SK-N-MC (cell line): ENCODE measurements at regions not wholly inside any gene's neighbourhood (a gene's known extent, or its start where the extent isn't known, plus 50 kb on each side); places are given as distances from the start of the nearest gene placed in this dataset.

ENCODE experiments used
- DNase-seq: peaks from one replicate; pipeline ENCODE4 v3.0.0-alpha.2; 2011; ENCODE audit warnings: low read depth, low spot score
- H3K27ac ChIP-seq: fragments of 200-600 bp; sonication (generic); 2 replicates; pipeline ENCODE4 v1.5.1; 2016; ENCODE audit warnings: mixed run types
- H3K36me3 ChIP-seq: fragments of 200-600 bp; sonication (generic); 2 replicates; pipeline ENCODE4 v1.6.1; 2017; ENCODE audit warnings: antibody characterized with exemption, low read length, mixed read lengths; ENCODE audit not compliant: insufficient read depth
- H3K4me3 ChIP-seq: fragments of 200-600 bp; sonication (generic); 2 replicates; pipeline ENCODE4 v1.5.1; 2016
- H3K9ac ChIP-seq: fragments of 200-600 bp; sonication (generic); 2 replicates; pipeline ENCODE4 v1.8.0; 2017; ENCODE audit warnings: mixed run types, mixed read lengths; ENCODE audit not compliant: insufficient read length
- H3K9me3 ChIP-seq: fragments of 200-600 bp; sonication (generic); 2 replicates; pipeline ENCODE4 v1.6.1; 2017; ENCODE audit warnings: low read depth, mild to moderate bottlenecking, antibody characterized with exemption, low read length, moderate library complexity, mixed read lengths
- EZH2 ChIP-seq: fragments of 200-600 bp; sonication (generic); IDR thresholded peaks from one replicate; pipeline ENCODE4 v1.6.1; 2017; ENCODE audit warnings: antibody characterized with exemption
- FOXP2 ChIP-seq: optimal IDR thresholded peaks from 2 replicates; pipeline ENCODE3; 2011; ENCODE audit warnings: mild to moderate bottlenecking, moderate library complexity; ENCODE audit not compliant: insufficient read depth; ENCODE audit errors: extremely low read length, control extremely low read depth
- POLR2AphosphoS5 ChIP-seq: IDR thresholded peaks from 2 replicates; pipeline ENCODE4 v1.6.1; 2012; ENCODE audit warnings: mild to moderate bottlenecking, low read depth, low read length, borderline replicate concordance

DNA sequence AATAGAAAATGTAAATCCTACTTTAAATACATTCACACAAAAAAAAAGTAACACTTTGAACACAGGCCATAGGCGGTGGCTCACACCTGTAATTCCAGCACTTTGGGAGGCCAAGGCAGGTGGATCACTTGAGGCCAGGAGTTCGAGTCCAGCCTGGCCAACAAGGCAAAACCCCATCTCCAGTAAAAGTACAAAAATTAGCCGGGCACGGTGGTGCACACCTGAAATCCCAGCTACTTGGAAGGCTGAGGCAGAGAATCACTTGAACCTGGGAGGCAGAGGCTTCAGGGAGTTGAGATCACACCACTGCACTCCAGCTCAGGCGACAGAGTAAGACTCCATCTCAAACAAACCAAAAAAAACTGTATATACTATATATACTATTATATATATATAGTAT is 303.6 kb downstream of the BCL11A start:
- no peaks in the 10 kb centered on the region for H3K36me3 ChIP-seq
- no peak for DNase-seq
- H3K9ac ChIP-seq, result no peak overlapping the region
- H3K27ac ChIP-seq, result no peak overlapping the region
- TF ChIP-seq POLR2AphosphoS5 (no peak), FOXP2 (no peak), EZH2 (no peak)
- H3K9me3 ChIP-seq, result no peaks in the 10 kb centered on the region
- H3K4me3 ChIP-seq, result no peak overlapping the region

- no peak for DNase-seq
- no peak overlapping the region for H3K4me3 ChIP-seq
- TF ChIP-seq POLR2AphosphoS5 (no peak), FOXP2 (no peak), EZH2 (no peak)
- no peak overlapping the region for H3K9ac ChIP-seq
- H3K27ac ChIP-seq, result no peak overlapping the region
- no peaks in the 10 kb centered on the region for H3K9me3 ChIP-seq
- no peaks in the 10 kb centered on the region for H3K36me3 ChIP-seq
These were observed 306.0 kb downstream of the BCL11A start for GRCh38 chr2:60247471-60247870.

- Histone ChIP-seq H3K4me3 (no peak overlapping the region), H3K27ac (no peak overlapping the region), H3K9me3 (no peaks in the 10 kb centered on the region), H3K9ac (no peak overlapping the region), H3K36me3 (no peaks in the 10 kb centered on the region)
- no peak for DNase-seq
- no peak for TF ChIP-seq FOXP2
- no peak for TF ChIP-seq EZH2
- no peak for TF ChIP-seq POLR2AphosphoS5
These were observed 306.9 kb downstream of the BCL11A start for GRCh38 chr2:60246583-60246982.

GRCh38 chr2:60234274-60234986 is 319.0 kb downstream of the BCL11A start:
- Histone ChIP-seq H3K9ac (no peak overlapping the region), H3K27ac (no peak overlapping the region), H3K9me3 (no peaks in the 10 kb centered on the region), H3K36me3 (no peaks in the 10 kb centered on the region), H3K4me3 (no peak overlapping the region)
- no peak for DNase-seq
- no peak for TF ChIP-seq POLR2AphosphoS5
- TF ChIP-seq FOXP2, result no peak
- no peak for TF ChIP-seq EZH2

GRCh38 chr2:60230596-60230995 is 322.9 kb downstream of the BCL11A start:
- DNase-seq, result no peak
- TF ChIP-seq POLR2AphosphoS5 (no peak), EZH2 (no peak), FOXP2 (no peak)
- Histone ChIP-seq H3K27ac (no peak overlapping the region), H3K9ac (no peak overlapping the region), H3K4me3 (no peak overlapping the region), H3K36me3 (no peaks in the 10 kb centered on the region), H3K9me3 (no peaks in the 10 kb centered on the region)

GRCh38 chr2:60230037-60230436 is 323.4 kb downstream of the BCL11A start:
- no peaks in the 10 kb centered on the region for H3K9me3 ChIP-seq
- no peak overlapping the region for H3K27ac ChIP-seq
- DNase-seq, result no peak
- H3K9ac ChIP-seq, result no peak overlapping the region
- H3K4me3 ChIP-seq, result no peak overlapping the region
- TF ChIP-seq FOXP2, result no peak
- TF ChIP-seq EZH2, result no peak
- no peak for TF ChIP-seq POLR2AphosphoS5
- H3K36me3 ChIP-seq, result no peaks in the 10 kb centered on the region

DNA sequence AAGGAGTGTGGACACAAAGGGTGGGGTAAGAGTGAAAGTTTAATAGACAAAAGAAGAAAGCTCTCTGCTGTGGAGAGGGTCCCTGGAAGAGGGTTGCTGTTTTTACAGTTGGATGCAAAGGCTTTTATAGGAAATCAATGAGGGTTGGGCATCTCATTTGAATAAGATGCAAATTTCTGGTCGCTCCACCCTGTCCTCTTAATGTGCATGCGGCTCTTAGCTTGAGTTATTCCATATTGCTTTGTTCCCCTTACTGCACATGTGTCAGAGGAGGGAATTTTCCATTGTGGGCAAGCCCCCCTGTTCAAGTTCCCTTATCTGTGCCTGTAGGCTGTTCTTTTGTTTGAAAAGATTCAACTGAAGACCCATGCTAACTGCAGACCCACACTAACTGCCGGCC is 326.5 kb downstream of the BCL11A start:
- H3K9ac ChIP-seq, result no peak overlapping the region
- H3K27ac ChIP-seq, result no peak overlapping the region
- DNase-seq, result no peak
- no peaks in the 10 kb centered on the region for H3K36me3 ChIP-seq
- TF ChIP-seq FOXP2, result no peak
- H3K4me3 ChIP-seq, result no peak overlapping the region
- H3K9me3 ChIP-seq, result no peaks in the 10 kb centered on the region

GRCh38 chr2:60226191-60226590 is 327.3 kb downstream of the BCL11A start:
- H3K27ac ChIP-seq, result no peak overlapping the region
- no peak for TF ChIP-seq FOXP2
- no peak for TF ChIP-seq POLR2AphosphoS5
- TF ChIP-seq EZH2, result no peak

DNA sequence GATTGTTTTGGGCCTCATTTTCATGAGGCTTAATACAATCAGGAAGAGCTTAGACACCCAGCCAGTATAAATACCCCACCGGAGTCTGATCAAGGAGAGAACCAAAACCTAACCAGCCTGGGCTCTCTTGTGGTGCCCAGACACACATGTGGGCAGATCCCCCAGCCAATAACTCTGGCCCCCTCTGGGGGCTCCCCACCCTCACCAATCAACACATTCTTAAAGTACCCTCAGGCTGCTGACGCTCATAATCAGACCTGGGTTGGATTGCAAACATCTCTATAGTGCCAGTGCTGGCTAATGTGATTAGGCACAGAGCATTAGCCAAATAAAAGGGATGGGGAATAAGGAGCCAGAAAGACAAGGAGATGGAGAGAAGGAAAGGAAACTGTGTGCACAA is 329.6 kb downstream of the BCL11A start:
- TF ChIP-seq FOXP2 (no peak), EZH2 (no peak), POLR2AphosphoS5 (no peak)
- Histone ChIP-seq H3K9me3 (no peaks in the 10 kb centered on the region), H3K9ac (no peak overlapping the region), H3K36me3 (no peaks in the 10 kb centered on the region), H3K4me3 (no peak overlapping the region), H3K27ac (no peak overlapping the region)
- no peak for DNase-seq

More at GRCh38 chr2:60226191-60226590, 327.3 kb downstream of the BCL11A start:
- H3K4me3 ChIP-seq, result no peak overlapping the region
- H3K36me3 ChIP-seq, result no peaks in the 10 kb centered on the region
- no peak overlapping the region for H3K9ac ChIP-seq
- no peak for DNase-seq
- H3K9me3 ChIP-seq, result no peaks in the 10 kb centered on the region
